Adrenal gland (tissue), 5 donors: ENCODE measurements at regions not wholly inside any gene's neighbourhood (a gene's known extent, or its start where the extent isn't known, plus 50 kb on each side); places are given as distances from the start of the nearest gene placed in this dataset.

Source experiments
- CTCF ChIP-seq, 6 experiments: fragments of 450-650 bp in 4 of 6; fragments of 200-600 bp in 2 of 6; sonication (generic) in 1 of 6; IDR thresholded peaks; 1 replicate in 5 of 6; 2 replicates in 1 of 6; pipeline versions ENCODE4 v1.5.1 to v1.8.0; 2016 to 2021; ENCODE audit warnings: antibody characterized with exemption in 6 of 6, mild to moderate bottlenecking in 2 of 6, moderate library complexity in 1 of 6
- POLR2A ChIP-seq, 2 donors: fragments of 450-650 bp; IDR thresholded peaks; one replicate each; pipeline ENCODE4 v1.6.1; 2017; ENCODE audit warnings: antibody characterized with exemption in 2 of 2, mild to moderate bottlenecking in 2 of 2, moderate library complexity in 1 of 2
- donor health status: DM: no; HTN: no; CAD: no.

GRCh38 chr2:140086964-140087363 is 1306.8 kb upstream of the NXPH2 start:
- TF ChIP-seq CTCF (IDR thresholded peaks at IDR 0.05) (no peak), POLR2A (IDR thresholded peaks at IDR 0.05) (no peak)
